Loucy (cell line): ENCODE measurements at regions not wholly inside any gene's neighbourhood (a gene's known extent, or its start where the extent isn't known, plus 50 kb on each side); places are given as distances from the start of the nearest gene placed in this dataset.

Source experiments
- H2AFZ ChIP-seq: fragments of 200-600 bp; sonication (generic); 2 replicates; pipeline ENCODE4 v1.6.0; 2016; ENCODE audit warnings: antibody characterized with exemption, mild to moderate bottlenecking, low read length, moderate library complexity
- H3F3A ChIP-seq: fragments of 200-600 bp; 2 replicates; pipeline ENCODE4 v1.6.0; 2016; ENCODE audit warnings: antibody characterized with exemption, low read depth, mild to moderate bottlenecking
- H3K27me3 ChIP-seq: fragments of 200-600 bp; sonication (generic); 2 replicates; pipeline ENCODE4 v1.6.1; 2014; ENCODE audit warnings: low read length, mild to moderate bottlenecking; ENCODE audit not compliant: insufficient read depth, poor library complexity, severe bottlenecking
- H3K36me3 ChIP-seq: fragments of 200-600 bp; sonication (generic); 2 replicates; pipeline ENCODE4 v1.6.1; 2016; ENCODE audit warnings: low read length; ENCODE audit not compliant: insufficient read depth
- H3K4me1 ChIP-seq: fragments of 200-600 bp; sonication (generic); 2 replicates; pipeline ENCODE4 v1.5.1; 2014; ENCODE audit warnings: low read length, mild to moderate bottlenecking; ENCODE audit not compliant: insufficient read depth, poor library complexity, severe bottlenecking
- H3K4me2 ChIP-seq: fragments of 200-600 bp; sonication (generic); 2 replicates; pipeline ENCODE4 v1.6.0; 2014; ENCODE audit warnings: antibody characterized with exemption, low read length, low read depth, mild to moderate bottlenecking; ENCODE audit not compliant: poor library complexity, severe bottlenecking
- H3K4me3 ChIP-seq: fragments of 200-600 bp; sonication (generic); 2 replicates; pipeline ENCODE4 v1.5.1; 2014; ENCODE audit warnings: low read length, mild to moderate bottlenecking, mixed read lengths; ENCODE audit not compliant: poor library complexity, severe bottlenecking
- H3K79me2 ChIP-seq: fragments of 200-600 bp; sonication (generic); 2 replicates; pipeline ENCODE4 v1.6.1; 2014; ENCODE audit warnings: low read length; ENCODE audit not compliant: insufficient read depth
- H3K9ac ChIP-seq: fragments of 200-600 bp; sonication (generic); 2 replicates; pipeline ENCODE4 v1.6.0; 2014; ENCODE audit warnings: mild to moderate bottlenecking, low read depth, low read length, moderate library complexity; ENCODE audit not compliant: poor library complexity, severe bottlenecking
- H3K9me2 ChIP-seq: fragments of 200-600 bp; sonication (generic); replicated peaks from 2 replicates; pipeline ENCODE4 v1.6.1; 2016; ENCODE audit warnings: low read depth, low read length, mixed read lengths
- H3K9me3 ChIP-seq: fragments of 200-600 bp; sonication (generic); 2 replicates; pipeline ENCODE4 v1.6.1; 2014; ENCODE audit warnings: mild to moderate bottlenecking, antibody characterized with exemption, low read length, low read depth; ENCODE audit not compliant: insufficient read depth
- H4K20me1 ChIP-seq: fragments of 200-600 bp; sonication (generic); 2 replicates; pipeline ENCODE4 v1.6.0; 2014; ENCODE audit warnings: antibody characterized with exemption, low read length, mild to moderate bottlenecking; ENCODE audit not compliant: insufficient read depth, poor library complexity, severe bottlenecking
- EZH2phosphoT487 ChIP-seq: fragments of 200-600 bp; IDR thresholded peaks from 2 replicates; pipeline ENCODE4 v1.6.1; 2018; ENCODE audit warnings: antibody characterized with exemption, mild to moderate bottlenecking, moderate library complexity, borderline replicate concordance
- TF ChIP-seq, protein P1 (sequence below): fragments of 200-600 bp; sonication (generic); conservative IDR thresholded peaks from 2 replicates; pipeline ENCODE4 v1.5.1; 2014; ENCODE audit warnings: mild to moderate bottlenecking, antibody characterized with exemption, low read length

DNA sequence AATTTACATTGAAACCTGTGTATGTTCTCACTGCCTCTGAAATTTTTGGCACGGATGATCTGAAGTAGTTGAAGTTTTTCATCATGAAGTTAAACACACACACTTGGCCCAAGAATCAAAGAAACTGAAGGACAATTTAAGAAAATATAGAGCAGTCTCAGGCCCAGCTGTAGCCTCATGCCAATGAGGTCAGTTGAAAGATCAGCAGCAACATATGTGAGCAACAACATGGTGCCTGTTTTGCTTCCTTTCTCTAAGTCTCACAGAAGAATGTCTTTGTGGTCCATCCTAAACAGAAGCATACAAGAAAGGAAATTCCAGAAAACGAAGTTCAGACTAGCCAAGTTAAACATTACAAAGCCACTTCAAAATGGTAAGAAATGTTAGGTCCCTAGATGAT is 1737.2 kb downstream of the MAT2B start:
- TF ChIP-seq EZH2phosphoT487: no peak
- TF ChIP-seq, protein P1, sequence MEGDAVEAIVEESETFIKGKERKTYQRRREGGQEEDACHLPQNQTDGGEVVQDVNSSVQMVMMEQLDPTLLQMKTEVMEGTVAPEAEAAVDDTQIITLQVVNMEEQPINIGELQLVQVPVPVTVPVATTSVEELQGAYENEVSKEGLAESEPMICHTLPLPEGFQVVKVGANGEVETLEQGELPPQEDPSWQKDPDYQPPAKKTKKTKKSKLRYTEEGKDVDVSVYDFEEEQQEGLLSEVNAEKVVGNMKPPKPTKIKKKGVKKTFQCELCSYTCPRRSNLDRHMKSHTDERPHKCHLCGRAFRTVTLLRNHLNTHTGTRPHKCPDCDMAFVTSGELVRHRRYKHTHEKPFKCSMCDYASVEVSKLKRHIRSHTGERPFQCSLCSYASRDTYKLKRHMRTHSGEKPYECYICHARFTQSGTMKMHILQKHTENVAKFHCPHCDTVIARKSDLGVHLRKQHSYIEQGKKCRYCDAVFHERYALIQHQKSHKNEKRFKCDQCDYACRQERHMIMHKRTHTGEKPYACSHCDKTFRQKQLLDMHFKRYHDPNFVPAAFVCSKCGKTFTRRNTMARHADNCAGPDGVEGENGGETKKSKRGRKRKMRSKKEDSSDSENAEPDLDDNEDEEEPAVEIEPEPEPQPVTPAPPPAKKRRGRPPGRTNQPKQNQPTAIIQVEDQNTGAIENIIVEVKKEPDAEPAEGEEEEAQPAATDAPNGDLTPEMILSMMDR: no peak
- Histone ChIP-seq H2AFZ (no peak overlapping the region), H3K27me3 (no peaks in the 10 kb centered on the region), H3K4me3 (no peak overlapping the region), H3K9me2 (no peaks in the 10 kb centered on the region), H3K79me2 (no peaks in the 10 kb centered on the region), H3K4me2 (no peak overlapping the region), H3K36me3 (no peaks in the 10 kb centered on the region), H4K20me1 (no peaks in the 10 kb centered on the region), H3F3A (no peaks in the 10 kb centered on the region), H3K9ac (no peak overlapping the region), H3K9me3 (no peaks in the 10 kb centered on the region), H3K4me1 (no peaks in the 10 kb centered on the region)

DNA sequence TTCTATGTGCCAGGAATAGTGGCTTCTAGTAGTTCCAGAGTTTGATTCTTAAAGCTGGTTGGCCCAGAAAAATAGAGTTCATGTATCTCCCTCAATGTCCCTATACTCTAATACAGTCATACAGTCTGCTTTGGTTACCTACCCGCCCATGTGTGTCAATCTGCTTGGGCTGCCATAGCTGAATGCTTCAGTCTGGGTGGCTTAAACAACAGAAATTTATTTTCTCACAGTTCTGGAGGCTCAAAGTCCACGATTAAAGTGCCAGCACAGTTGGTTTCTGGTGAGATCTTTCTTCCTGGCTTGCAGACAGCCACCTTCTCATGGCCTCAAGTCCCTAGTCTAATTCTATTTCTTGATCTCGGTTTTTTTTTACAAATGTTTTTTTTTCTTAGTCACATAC is 1739.0 kb downstream of the MAT2B start:
- Histone ChIP-seq H3K4me1 (no peaks in the 10 kb centered on the region), H3K27me3 (no peaks in the 10 kb centered on the region), H3K79me2 (no peaks in the 10 kb centered on the region), H2AFZ (no peak overlapping the region), H4K20me1 (no peaks in the 10 kb centered on the region), H3K9ac (no peak overlapping the region), H3K36me3 (no peaks in the 10 kb centered on the region), H3K9me2 (no peaks in the 10 kb centered on the region), H3F3A (no peaks in the 10 kb centered on the region), H3K4me2 (no peak overlapping the region), H3K9me3 (no peaks in the 10 kb centered on the region), H3K4me3 (no peak overlapping the region)
- TF ChIP-seq, protein P1: no peak
- TF ChIP-seq EZH2phosphoT487: no peak

DNA sequence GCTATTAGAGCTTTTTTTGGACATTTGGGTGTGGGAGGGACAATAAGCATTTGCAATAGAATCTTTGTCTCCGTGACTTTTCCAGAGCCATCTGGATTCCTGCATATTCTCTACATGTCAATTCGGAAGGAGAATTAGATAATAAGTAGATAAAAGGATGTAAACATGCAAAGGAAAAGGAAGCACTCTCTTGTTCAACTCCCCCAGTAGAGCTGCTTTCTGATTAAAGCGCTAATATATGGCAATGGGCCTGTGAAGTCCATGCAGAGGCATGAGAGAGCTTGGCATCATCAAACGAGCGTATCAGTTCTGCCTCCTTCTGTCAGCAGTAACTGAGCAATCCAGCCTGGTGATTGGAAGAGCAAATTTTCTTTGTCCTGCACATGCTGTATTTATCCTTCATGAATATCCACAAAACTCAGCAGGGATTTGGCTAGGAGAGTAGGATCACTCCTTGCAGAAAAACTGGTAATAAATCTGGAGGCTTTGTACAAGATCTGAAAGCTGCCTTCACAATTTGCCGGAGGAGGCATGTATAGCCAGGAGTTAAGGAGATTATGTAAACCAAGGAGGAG is 1752.9 kb downstream of the MAT2B start:
- Histone ChIP-seq H3K4me3 (no peak overlapping the region), H4K20me1 (no peaks in the 10 kb centered on the region), H2AFZ (no peak overlapping the region), H3K36me3 (no peaks in the 10 kb centered on the region), H3K9ac (no peak overlapping the region), H3K27me3 (no peaks in the 10 kb centered on the region), H3F3A (no peaks in the 10 kb centered on the region), H3K79me2 (no peaks in the 10 kb centered on the region), H3K9me3 (no peaks in the 10 kb centered on the region), H3K4me2 (no peak overlapping the region), H3K9me2 (no peaks in the 10 kb centered on the region), H3K4me1 (no peaks in the 10 kb centered on the region)
- TF ChIP-seq, protein P1: no peak
- TF ChIP-seq EZH2phosphoT487: no peak
